GM10248 (cell line): ENCODE measurements at regions not wholly inside any gene's neighbourhood (a gene's known extent, or its start where the extent isn't known, plus 50 kb on each side); places are given as distances from the start of the nearest gene placed in this dataset.

Source experiments
- CTCF ChIA-PET: fragments of 300-600 bp; sonication (Branson Sonifier 250); formaldehyde crosslinking; extraction: SDS; loops from one replicate; lab custom pipeline; 2021; ENCODE audit warnings: antibody characterized with exemption; lab: Yijun Ruan, JAX
- POLR2A ChIA-PET: fragments of 350-650 bp; sonication (Branson Sonifier 250); formaldehyde crosslinking; extraction: SDS; loops from one replicate; lab custom pipeline; 2020; ENCODE audit warnings: antibody characterized with exemption; lab: Yijun Ruan, JAX
- DNase-seq: peaks from one replicate; pipeline ENCODE4 v3.0.0; 2012; ENCODE audit errors: extremely low spot score
- TF ChIP-seq, protein P1 (sequence below): IDR thresholded peaks from 2 replicates; pipeline ENCODE4 v1.5.1; 2012; ENCODE audit warnings: mild to moderate bottlenecking, low read depth; ENCODE audit errors: extremely low read depth, missing control alignments, control extremely low read depth

DNA sequence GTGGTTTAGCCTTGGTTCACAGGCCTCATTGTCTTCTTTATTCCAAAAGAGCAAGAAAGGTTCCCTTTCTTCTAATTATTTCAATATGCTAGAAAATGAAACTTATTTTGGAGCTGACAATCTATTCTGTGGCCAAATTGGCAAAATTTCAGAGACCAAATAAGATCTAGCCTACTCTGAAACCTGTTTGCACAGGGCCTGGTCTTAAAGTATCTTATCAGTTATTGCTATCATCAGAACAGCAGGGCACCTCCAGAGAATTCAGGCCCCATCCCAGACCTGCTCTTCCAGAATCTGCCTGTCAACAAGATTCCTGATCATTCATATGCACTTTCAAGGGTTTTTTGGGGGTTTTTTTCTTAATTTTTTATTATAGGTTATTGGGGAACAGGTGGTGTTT is 198.7 kb downstream of the ANAPC1 start:
- ChIA-PET POLR2A (no interaction called here), CTCF (no interaction called here)
- TF ChIP-seq, protein P1, sequence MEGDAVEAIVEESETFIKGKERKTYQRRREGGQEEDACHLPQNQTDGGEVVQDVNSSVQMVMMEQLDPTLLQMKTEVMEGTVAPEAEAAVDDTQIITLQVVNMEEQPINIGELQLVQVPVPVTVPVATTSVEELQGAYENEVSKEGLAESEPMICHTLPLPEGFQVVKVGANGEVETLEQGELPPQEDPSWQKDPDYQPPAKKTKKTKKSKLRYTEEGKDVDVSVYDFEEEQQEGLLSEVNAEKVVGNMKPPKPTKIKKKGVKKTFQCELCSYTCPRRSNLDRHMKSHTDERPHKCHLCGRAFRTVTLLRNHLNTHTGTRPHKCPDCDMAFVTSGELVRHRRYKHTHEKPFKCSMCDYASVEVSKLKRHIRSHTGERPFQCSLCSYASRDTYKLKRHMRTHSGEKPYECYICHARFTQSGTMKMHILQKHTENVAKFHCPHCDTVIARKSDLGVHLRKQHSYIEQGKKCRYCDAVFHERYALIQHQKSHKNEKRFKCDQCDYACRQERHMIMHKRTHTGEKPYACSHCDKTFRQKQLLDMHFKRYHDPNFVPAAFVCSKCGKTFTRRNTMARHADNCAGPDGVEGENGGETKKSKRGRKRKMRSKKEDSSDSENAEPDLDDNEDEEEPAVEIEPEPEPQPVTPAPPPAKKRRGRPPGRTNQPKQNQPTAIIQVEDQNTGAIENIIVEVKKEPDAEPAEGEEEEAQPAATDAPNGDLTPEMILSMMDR = no peak
- no peak for DNase-seq

DNA sequence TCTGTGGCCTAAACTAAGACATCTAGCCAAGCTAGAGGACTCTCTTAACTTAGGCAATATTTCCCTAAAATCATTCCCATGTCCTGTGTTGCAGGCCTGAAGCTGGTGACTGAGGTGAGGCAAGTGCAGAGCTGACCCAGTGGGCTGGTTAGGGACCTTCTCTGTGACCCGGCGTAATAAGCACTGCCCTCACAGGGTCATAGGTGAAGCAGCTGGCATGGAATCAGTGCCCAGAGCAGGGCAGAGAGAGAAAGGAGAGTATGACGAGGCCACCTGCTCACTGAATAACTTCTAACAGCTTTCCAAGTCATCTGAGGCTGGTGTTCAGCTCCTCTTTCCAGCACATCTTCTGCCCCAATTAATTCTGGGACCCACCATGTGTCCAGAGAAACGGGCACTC is 197.0 kb downstream of the ANAPC1 start:
- TF ChIP-seq, protein P1 = no peak
- ChIA-PET CTCF (interaction anchor here (1.2 to 1.6 kb wide), 2 partner anchors 12 to 17 kb away, joined by 3 to 5 read pairs; no protein-coding TSS in a partner anchor), POLR2A (no interaction called here)
- no peak for DNase-seq

DNA sequence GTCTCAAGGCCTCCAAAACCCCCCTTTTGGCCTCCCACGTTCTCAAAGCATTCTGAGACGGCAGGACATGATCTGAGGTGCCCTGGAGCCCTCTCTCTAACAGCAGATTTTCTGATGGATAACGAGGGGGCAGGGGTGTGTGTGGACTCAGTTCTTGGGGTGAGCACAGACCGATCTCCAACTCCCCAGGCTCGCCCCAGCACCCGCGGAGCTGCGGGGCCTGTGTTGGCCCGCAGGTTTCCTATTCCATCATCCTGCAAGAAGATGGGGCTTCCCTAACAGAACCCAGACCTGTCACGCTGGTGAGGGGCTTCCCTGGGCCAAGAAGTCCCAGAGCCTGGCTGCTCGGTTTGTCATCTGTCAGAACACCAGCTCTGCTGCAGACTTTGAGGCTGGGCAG is 196.1 kb downstream of the ANAPC1 start:
- TF ChIP-seq, protein P1 = no peak
- ChIA-PET POLR2A (no interaction called here), CTCF (interaction anchor here (1.6 kb wide), 1 partner anchor 11 kb away, joined by 5 read pairs; no protein-coding TSS in a partner anchor)
- no peak for DNase-seq

DNA sequence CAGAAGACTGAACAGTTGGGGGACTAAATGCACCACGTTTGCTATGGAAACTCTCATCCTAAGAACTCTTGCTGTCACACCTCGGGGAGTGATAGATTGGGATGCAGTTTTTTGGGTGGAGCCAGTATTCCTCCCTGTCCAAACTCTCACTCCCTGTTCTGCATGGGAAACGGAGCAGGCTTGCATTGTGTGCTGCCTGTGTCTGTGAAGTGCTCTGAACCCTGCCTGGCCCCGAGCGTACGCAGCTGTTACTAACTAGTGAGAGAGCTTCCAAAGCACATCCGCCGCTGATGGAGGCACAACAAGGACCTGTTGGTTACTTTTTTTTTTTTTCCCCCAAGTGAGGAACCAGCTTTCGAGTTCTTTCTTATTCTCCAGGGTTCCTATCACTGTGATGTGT is 195.5 kb downstream of the ANAPC1 start:
- ChIA-PET CTCF (no interaction called here), POLR2A (no interaction called here)
- DNase-seq = no peak
- TF ChIP-seq, protein P1 = no peak

DNA sequence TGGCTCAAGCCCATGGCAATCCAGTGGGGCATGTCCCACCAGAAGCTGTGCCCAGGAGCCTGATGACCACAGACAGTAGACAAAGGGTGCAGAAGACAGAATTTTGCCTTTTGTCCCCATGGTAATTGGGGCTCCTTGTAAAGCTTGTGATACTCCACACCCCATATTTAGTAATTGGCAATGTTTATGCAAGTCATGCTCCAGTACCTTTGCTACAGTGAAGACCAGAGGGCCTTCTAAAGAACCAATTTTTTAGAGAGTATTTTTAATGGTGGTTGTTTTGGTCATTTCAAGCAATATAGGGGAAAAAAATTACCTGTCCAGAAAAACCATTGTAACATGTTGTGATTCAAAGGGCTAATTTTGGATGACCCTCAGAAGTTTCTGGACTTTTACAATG is 194.8 kb downstream of the ANAPC1 start:
- POLR2A ChIA-PET = no interaction called here
- DNase-seq = no peak
- CTCF ChIA-PET = no interaction called here
- TF ChIP-seq, protein P1 = no peak

DNA sequence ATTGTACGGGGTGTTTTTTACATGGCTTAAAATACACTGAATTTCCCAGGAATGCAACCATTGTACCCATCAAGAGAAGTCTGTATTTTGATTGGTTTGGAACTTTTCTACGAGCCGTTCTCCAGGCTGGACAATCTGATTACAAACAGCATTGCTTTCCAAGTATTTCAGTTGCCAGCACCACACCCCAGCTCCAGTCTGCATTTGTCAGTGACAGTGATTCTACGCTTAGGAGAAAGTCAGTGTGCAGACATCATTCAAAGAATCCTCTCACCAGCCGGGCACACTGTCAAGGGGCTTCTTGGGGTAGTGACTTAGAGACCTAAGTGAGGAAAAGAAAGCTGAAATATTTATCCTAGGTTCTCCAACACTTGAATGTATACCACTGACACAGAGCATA is 194.1 kb downstream of the ANAPC1 start:
- TF ChIP-seq, protein P1 = no peak
- POLR2A ChIA-PET = no interaction called here
- DNase-seq = no peak
- CTCF ChIA-PET = interaction anchor here (1.5 to 3.0 kb wide), 3 partner anchors 11 to 13 kb away, joined by 5 to 15 read pairs (median 10); no protein-coding TSS in a partner anchor
